HepG2 (cell line): ENCODE measurements at regions not wholly inside any gene's neighbourhood (a gene's known extent, or its start where the extent isn't known, plus 50 kb on each side); places are given as distances from the start of the nearest gene placed in this dataset.

Experiments used
- CHD2 ChIP-seq: IDR thresholded peaks from 2 replicates; pipeline ENCODE4 v1.6.1; 2011; ENCODE audit warnings: low read depth, low read length, improper control_type of control experiment
- EP300 ChIP-seq, 3 experiments: sonication (generic) in 1 of 3; formaldehyde crosslinking in 1 of 3; IDR thresholded peaks; 2 replicates each; pipeline versions ENCODE4 v1.5.1 to v1.6.1; 2011 to 2020; ENCODE audit warnings: low read depth in 2 of 3, low read length in 2 of 3, borderline replicate concordance in 1 of 3, improper control_type of control experiment in 1 of 3, mild to moderate bottlenecking in 1 of 3, missing genetic modification reagents in 1 of 3, moderate library complexity in 1 of 3
- MXI1 ChIP-seq: IDR thresholded peaks from 3 replicates; pipeline ENCODE4 v1.6.1; 2012; ENCODE audit warnings: low read depth, low read length, inconsistent platforms, borderline replicate concordance
- NCOA5 ChIP-seq: sonication (generic); formaldehyde crosslinking; IDR thresholded peaks from 2 replicates; pipeline ENCODE4 v1.4.0; 2020; ENCODE audit warnings: missing genetic modification reagents
- POLR2A ChIP-seq, 2 experiments: IDR thresholded peaks; 2 replicates each; pipeline ENCODE4 v1.6.1; 2011; ENCODE audit warnings: low read depth in 2 of 2, low read length in 2 of 2, mild to moderate bottlenecking in 1 of 2, moderate library complexity in 1 of 2; ENCODE audit not compliant: insufficient read depth in 1 of 2
- POLR2AphosphoS5 ChIP-seq: IDR thresholded peaks from 2 replicates; pipeline ENCODE4 v1.6.1; 2012; ENCODE audit warnings: low read depth, low read length
- WIZ ChIP-seq: sonication (generic); formaldehyde crosslinking; IDR thresholded peaks from 2 replicates; pipeline ENCODE4 v1.5.1; 2020; ENCODE audit warnings: mild to moderate bottlenecking, missing genetic modification reagents
- ZBTB7A ChIP-seq: sonication (generic); formaldehyde crosslinking; IDR thresholded peaks from 2 replicates; pipeline ENCODE4 v1.8.0; 2022; ENCODE audit warnings: mild to moderate bottlenecking, missing genetic modification reagents
- ZKSCAN1 ChIP-seq: fragments of 150-350 bp; IDR thresholded peaks from 2 replicates; pipeline ENCODE4 v1.6.1; 2014; ENCODE audit warnings: low read length

DNA sequence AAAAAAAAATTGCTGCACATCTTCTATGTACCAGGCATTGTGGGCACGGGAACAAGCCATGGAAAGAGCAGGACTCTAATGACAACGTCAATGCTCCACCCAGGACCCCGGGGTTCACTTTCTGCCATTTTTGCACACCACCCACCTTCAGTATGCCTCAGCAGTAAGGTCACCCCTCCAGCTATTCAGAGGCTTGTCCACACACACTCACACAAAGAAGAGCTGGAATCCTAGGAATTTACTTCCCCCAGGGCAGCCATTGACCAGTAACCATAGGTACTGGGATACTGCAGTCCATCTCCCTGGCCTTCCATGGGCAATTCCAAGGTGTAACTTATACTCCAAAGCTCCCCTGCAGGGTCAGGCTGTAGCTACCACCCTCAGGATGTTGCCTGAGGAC is 170.8 kb downstream of the SUCLG1 start:
- TF ChIP-seq MXI1: no peak
- no peak for TF ChIP-seq EP300 (IDR thresholded peaks at IDR 0.05; ENCODE audit: low read depth in 2 of 2, low read length in 2 of 2)
- no peak for TF ChIP-seq EP300 (CRISPR knock-in tag; IDR thresholded peaks at IDR 0.05; ENCODE audit: borderline replicate concordance)
- TF ChIP-seq ZBTB7A (CRISPR knock-in tag): no peak
- TF ChIP-seq POLR2AphosphoS5: no peak
- TF ChIP-seq CHD2: no peak
- no peak for TF ChIP-seq WIZ (CRISPR knock-in tag)
- TF ChIP-seq POLR2A (IDR thresholded peaks at IDR 0.05; ENCODE audit: insufficient read depth in 1 of 2, low read depth in 2 of 2, low read length in 2 of 2): no peak
- TF ChIP-seq NCOA5: no peak
- no peak for TF ChIP-seq ZKSCAN1
